GM06990 (cell line): ENCODE measurements at regions not wholly inside any gene's neighbourhood (a gene's known extent, or its start where the extent isn't known, plus 50 kb on each side); places are given as distances from the start of the nearest gene placed in this dataset.
A peak's percentile ranks its signal among the peaks of the same experiment; 100 is the strongest.

Source experiments
- DNase-seq: peaks from one replicate; pipeline ENCODE4 v3.0.0-alpha.2; 2011; ENCODE audit not compliant: insufficient read length; ENCODE audit errors: extremely low read depth
- H3K27me3 ChIP-seq: replicated peaks from 2 replicates; pipeline ENCODE4 v1.6.0; 2011; ENCODE audit warnings: low read length; ENCODE audit not compliant: control insufficient read depth, insufficient read depth
- H3K36me3 ChIP-seq: 2 replicates; pipeline ENCODE4 v1.5.1; 2011; ENCODE audit warnings: low read length; ENCODE audit not compliant: control insufficient read depth, insufficient read depth
- H3K4me3 ChIP-seq: replicated peaks from 2 replicates; pipeline ENCODE4 v1.5.1; 2011; ENCODE audit warnings: low read depth, mild to moderate bottlenecking, control low read depth, low read length
- TF ChIP-seq, protein P1 (sequence below): IDR thresholded peaks from 2 replicates; pipeline ENCODE4 v1.5.1; 2011; ENCODE audit warnings: low read length, control low read depth, mild to moderate bottlenecking, inconsistent platforms; ENCODE audit not compliant: insufficient read depth, poor library complexity, severe bottlenecking

- Histone ChIP-seq H3K27me3 (no peaks in the 10 kb centered on the region), H3K4me3 (no peak overlapping the region), H3K36me3 (no peaks in the 10 kb centered on the region)
- TF ChIP-seq, protein P1, sequence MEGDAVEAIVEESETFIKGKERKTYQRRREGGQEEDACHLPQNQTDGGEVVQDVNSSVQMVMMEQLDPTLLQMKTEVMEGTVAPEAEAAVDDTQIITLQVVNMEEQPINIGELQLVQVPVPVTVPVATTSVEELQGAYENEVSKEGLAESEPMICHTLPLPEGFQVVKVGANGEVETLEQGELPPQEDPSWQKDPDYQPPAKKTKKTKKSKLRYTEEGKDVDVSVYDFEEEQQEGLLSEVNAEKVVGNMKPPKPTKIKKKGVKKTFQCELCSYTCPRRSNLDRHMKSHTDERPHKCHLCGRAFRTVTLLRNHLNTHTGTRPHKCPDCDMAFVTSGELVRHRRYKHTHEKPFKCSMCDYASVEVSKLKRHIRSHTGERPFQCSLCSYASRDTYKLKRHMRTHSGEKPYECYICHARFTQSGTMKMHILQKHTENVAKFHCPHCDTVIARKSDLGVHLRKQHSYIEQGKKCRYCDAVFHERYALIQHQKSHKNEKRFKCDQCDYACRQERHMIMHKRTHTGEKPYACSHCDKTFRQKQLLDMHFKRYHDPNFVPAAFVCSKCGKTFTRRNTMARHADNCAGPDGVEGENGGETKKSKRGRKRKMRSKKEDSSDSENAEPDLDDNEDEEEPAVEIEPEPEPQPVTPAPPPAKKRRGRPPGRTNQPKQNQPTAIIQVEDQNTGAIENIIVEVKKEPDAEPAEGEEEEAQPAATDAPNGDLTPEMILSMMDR = no peak
- no peak for DNase-seq
Measured at GRCh38 chr11:128326791-128327190, 260.6 kb downstream of the ETS1 start.

GRCh38 chr11:128324531-128325141 is 262.7 kb downstream of the ETS1 start:
- no peaks in the 10 kb centered on the region for H3K36me3 ChIP-seq
- DNase-seq = no peak
- no peak overlapping the region for H3K4me3 ChIP-seq
- TF ChIP-seq, protein P1 = no peak
- no peaks in the 10 kb centered on the region for H3K27me3 ChIP-seq

GRCh38 chr11:128324051-128324481 is 263.3 kb downstream of the ETS1 start:
- no peaks in the 10 kb centered on the region for H3K36me3 ChIP-seq
- no peak for DNase-seq

GRCh38 chr11:128323381-128323780 is 264.0 kb downstream of the ETS1 start:
- DNase-seq = no peak
- TF ChIP-seq, protein P1 = peak; percentile 60
- no peaks in the 10 kb centered on the region for H3K36me3 ChIP-seq
- H3K27me3 ChIP-seq = no peaks in the 10 kb centered on the region
- no peak overlapping the region for H3K4me3 ChIP-seq

More at GRCh38 chr11:128324051-128324481, 263.3 kb downstream of the ETS1 start:
- no peaks in the 10 kb centered on the region for H3K27me3 ChIP-seq
- no peak overlapping the region for H3K4me3 ChIP-seq
- TF ChIP-seq, protein P1 = no peak

DNA sequence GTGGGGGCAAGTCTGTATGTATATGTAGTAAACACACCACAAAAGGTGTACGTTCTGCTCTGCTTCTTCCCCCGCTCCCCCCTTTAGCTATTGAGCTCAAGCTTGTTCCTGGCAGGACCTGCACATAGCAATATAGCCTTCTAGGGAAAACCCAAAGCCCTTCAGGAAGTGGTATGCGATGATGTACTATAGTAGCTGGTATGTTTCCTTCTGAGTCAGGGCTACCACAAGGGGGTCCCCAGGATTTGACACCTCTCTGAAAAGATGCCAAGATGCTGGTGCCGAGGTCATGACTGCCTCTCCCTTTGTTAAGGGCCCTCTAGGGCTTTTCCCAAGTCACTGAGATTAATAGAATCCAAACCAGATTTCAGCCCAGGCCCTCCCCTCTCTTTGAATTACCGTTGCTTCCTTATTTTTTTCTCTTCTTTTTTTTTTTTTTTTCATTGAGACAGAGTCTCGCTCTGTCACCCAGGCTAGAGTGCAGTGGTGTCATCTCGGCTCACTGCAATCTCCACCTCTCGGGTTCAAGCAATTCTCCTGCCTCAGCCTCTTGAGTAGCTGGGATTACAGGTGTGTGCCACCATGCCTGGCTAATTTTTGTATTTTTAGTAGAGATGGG is 268.4 kb downstream of the ETS1 start:
- TF ChIP-seq, protein P1 = no peak
- H3K27me3 ChIP-seq = no peaks in the 10 kb centered on the region
- peak; percentile 77 for DNase-seq

More for the DNA sequence above, 268.4 kb downstream of the ETS1 start:
- no peaks in the 10 kb centered on the region for H3K36me3 ChIP-seq
- no peak overlapping the region for H3K4me3 ChIP-seq
